Heart left ventricle (tissue), 13 donors: ENCODE measurements at regions not wholly inside any gene's neighbourhood (a gene's known extent, or its start where the extent isn't known, plus 50 kb on each side); places are given as distances from the start of the nearest gene placed in this dataset.

ENCODE experiments used
- CTCF ChIP-seq, 12 donors: fragments of 200-600 bp; sonication (generic) in 4 of 12; IDR thresholded peaks; one replicate each; pipeline versions ENCODE4 v1.5.0 to v1.8.0; 2018 to 2022; ENCODE audit warnings: antibody characterized with exemption in 12 of 12, mild to moderate bottlenecking in 5 of 12
- POLR2A ChIP-seq, 2 donors: fragments of 450-650 bp; IDR thresholded peaks; one replicate each; pipeline ENCODE4 v1.6.1; 2017; ENCODE audit warnings: antibody characterized with exemption in 2 of 2, mild to moderate bottlenecking in 2 of 2, moderate library complexity in 2 of 2
- donor health status: ischemic (EF 13 %, LVEDD 7.1; RV severe dilation, severe dysfunction).
- donor health status: DM: no; HTN: yes; CAD: no.
- donor health status: DM: no; HTN: no; CAD: no.
- donor health status: ischemic (EF 25% LVEDD 6.9; RV normal size, moderate dysfunction).
- donor health status: ischemic (EF 25% LVEDD 5.7; RV mildly dilated, moderate dysfunction).
- donor health status: ischemic (EF 35%, LVEDD 5.7; RV mildly dilated, moderate dysfunction).
- donor health status: nonischemic (EF 11% LVEDD 7.7; RV severe dilation, severe dysfunction).
- donor health status: DM: yes; HTN: yes; CAD: no.
- donor health status: PGD.
- donor health status: ischemic (EF 29% LVEDD 5.4; RV normal size, mild dysfunction).
- donor health status: nonischemic (EF 23%, LVEDD 6.1; RV moderate dilation, normal function).

DNA sequence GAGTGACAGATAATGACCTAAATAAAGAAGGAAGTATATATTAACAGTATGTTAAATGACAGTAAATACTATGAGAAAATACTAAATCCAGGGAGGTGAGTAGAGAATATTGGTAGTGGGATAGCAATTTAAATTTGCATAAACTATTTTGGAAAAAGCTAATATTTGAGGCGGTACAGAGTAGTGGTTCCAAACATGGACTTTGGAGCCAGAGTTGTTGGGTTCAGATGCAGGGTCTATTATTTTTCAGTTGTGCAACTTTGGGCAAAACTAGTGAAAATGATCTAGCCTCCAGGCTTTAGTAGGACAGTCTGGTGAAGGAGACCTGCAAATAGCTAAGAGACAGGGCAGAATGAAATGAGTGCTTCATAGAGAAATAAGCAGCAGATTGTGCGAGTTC, 84.8 kb upstream of the SOX3 start:
- no peak for TF ChIP-seq CTCF (IDR thresholded peaks at IDR 0.05)
- TF ChIP-seq POLR2A (IDR thresholded peaks at IDR 0.05), result no peak
